AG10803 (cell line): ENCODE measurements at regions not wholly inside any gene's neighbourhood (a gene's known extent, or its start where the extent isn't known, plus 50 kb on each side); places are given as distances from the start of the nearest gene placed in this dataset.

ENCODE experiments used
- DNase-seq: peaks from one replicate; pipeline ENCODE4 v3.0.0; 2010; ENCODE audit warnings: low read depth
- H3K4me3 ChIP-seq: 2 replicates; pipeline ENCODE4 v1.5.1; 2011; ENCODE audit warnings: mild to moderate bottlenecking, low read length, control low read depth
- TF ChIP-seq, protein P1 (sequence below): conservative IDR thresholded peaks from 2 replicates; pipeline ENCODE4 v1.5.1; 2011; ENCODE audit warnings: mild to moderate bottlenecking, low read length, control low read depth, inconsistent platforms

DNA sequence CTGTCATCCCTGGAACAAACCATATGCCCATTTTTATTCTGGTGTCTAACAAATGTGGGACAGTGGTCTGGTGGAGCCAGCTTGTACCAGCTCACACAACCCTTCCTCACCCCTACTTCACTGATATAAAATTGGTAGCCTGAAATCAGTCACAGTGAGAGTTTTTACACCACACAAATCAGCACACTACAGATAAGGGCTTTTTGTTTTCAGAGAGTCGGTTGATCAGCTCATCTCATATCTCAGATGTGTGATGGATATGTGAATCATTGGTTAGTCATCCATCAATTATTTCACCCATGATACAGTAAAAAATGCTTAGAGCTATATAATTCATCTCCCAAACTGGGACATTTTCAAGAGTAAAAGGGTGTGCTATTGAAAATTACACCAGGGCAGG lies 529.2 kb downstream of the EBF1 start:
- no peak overlapping the region for H3K4me3 ChIP-seq
- TF ChIP-seq, protein P1, sequence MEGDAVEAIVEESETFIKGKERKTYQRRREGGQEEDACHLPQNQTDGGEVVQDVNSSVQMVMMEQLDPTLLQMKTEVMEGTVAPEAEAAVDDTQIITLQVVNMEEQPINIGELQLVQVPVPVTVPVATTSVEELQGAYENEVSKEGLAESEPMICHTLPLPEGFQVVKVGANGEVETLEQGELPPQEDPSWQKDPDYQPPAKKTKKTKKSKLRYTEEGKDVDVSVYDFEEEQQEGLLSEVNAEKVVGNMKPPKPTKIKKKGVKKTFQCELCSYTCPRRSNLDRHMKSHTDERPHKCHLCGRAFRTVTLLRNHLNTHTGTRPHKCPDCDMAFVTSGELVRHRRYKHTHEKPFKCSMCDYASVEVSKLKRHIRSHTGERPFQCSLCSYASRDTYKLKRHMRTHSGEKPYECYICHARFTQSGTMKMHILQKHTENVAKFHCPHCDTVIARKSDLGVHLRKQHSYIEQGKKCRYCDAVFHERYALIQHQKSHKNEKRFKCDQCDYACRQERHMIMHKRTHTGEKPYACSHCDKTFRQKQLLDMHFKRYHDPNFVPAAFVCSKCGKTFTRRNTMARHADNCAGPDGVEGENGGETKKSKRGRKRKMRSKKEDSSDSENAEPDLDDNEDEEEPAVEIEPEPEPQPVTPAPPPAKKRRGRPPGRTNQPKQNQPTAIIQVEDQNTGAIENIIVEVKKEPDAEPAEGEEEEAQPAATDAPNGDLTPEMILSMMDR: no peak
- no peak for DNase-seq

DNA sequence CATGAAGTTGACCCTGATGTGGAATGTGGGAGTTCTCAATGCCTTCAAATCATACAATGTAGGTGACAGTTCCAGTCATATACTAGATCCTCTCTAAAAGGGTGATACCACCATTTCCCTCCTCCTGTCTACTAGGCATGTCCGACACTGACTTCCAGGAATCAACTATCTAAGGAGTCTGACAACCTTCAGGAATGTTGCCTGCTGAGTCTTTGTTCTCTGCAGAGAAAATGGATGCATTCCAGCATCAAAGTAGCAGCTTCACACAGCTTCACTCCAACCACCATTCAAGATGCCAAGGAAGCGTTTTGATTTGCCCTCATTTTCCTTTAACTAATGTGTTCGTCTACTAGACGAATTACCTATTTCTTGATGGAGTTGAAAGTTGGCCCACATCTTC lies 530.2 kb downstream of the EBF1 start:
- TF ChIP-seq, protein P1: no peak
- no peak for DNase-seq
- H3K4me3 ChIP-seq: no peak overlapping the region

DNA sequence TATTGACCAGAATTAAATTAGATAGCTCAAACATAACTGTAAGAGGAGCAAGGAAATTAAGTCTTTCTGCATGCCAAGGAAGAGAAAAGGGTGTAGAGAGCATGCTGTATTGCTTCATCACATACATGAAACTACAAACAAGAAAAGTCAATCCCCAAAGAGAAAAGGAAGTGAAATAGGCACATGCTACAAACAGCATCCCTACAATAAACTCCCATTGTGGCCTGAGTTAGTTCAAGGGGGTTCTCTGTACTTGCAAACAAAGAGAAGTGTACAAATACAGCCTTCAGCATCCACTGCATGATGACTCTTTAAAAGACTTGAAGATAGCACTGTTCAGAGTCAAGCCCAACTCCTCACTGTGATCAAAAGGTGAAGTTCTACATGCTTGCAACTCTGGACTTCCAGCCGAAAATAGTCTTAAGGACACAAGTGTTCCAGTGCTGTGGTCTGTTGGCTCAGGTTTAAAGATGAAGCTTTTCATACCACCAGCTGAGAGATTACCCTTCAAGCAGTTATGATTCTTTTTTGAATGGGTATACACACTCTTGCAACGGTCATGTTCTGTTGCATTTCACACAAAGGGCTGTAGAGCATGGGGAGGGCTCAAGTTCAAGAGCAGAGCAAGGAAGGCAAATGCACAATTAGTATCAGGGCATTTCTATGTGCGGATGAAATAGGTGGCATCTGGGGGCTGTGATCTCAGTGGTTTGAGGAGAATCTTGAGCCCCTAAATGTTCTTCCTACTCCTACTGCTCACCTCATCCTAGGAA lies 534.5 kb downstream of the EBF1 start:
- TF ChIP-seq, protein P1: no peak
- H3K4me3 ChIP-seq: no peak overlapping the region
- DNase-seq: no peak

DNA sequence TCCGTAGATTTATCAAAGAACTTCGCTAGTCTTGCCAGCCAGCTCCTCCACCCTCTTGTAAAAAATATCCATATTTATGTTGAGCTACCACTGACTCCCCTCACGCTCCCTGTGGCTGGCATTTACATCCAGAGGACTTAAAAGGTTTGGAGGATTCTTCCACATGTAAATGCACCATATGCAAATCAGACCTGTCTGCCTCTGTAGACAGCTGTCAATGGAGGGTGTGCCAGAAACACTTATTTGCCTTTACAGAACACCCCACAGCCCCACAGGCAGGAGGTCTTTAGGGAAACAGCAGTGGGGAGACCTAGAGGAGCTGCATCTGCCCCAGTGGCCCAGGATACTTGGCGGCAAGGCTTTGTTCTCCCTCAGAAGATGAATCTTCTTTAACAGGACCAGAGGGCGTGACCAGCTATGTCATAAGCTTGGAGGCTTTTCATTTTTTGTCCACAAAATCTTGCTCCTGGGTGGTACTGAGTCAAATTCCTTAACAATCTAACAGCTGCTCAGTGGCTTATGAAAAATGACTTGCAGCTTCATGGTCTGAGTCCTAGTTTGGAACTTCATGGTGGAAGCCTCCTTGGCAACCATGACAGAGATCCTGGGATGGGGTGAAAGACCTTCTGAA lies 535.8 kb downstream of the EBF1 start:
- TF ChIP-seq, protein P1: no peak
- peak; percentile 3 for DNase-seq
- H3K4me3 ChIP-seq: no peak overlapping the region

GRCh38 chr5:158561562-158562190 lies 538.0 kb downstream of the EBF1 start:
- H3K4me3 ChIP-seq: no peak overlapping the region
- TF ChIP-seq, protein P1: no peak
- no peak for DNase-seq

- no peak overlapping the region for H3K4me3 ChIP-seq
- DNase-seq: no peak
- TF ChIP-seq, protein P1: no peak
Observed at GRCh38 chr5:158560170-158560569, 539.5 kb downstream of the EBF1 start.

DNA sequence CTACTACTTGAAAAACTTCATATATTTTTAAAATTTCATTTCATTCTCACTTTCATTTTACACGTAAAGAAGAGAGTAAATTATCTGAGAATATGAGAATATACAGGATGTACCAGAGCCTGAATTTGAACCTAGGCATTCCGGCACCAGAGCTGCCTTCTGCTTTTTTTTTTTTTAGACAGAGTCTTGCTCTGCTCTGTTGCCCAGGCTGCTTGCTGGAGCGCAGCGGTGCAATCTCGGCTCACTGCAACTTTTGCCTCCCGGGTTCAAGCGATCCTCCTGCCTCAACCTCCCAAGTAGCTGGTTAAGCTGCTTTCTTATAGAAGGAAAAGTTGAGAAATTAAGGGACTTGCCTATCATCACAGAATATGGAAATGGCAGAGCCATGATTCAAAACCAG lies 540.1 kb downstream of the EBF1 start:
- no peak for DNase-seq
- TF ChIP-seq, protein P1: no peak
- no peak overlapping the region for H3K4me3 ChIP-seq
